ENCODE measurements at regions not wholly inside any gene's neighbourhood (a gene's known extent, or its start where the extent isn't known, plus 50 kb on each side); places are given as distances from the start of the nearest gene placed in this dataset.

DNA sequence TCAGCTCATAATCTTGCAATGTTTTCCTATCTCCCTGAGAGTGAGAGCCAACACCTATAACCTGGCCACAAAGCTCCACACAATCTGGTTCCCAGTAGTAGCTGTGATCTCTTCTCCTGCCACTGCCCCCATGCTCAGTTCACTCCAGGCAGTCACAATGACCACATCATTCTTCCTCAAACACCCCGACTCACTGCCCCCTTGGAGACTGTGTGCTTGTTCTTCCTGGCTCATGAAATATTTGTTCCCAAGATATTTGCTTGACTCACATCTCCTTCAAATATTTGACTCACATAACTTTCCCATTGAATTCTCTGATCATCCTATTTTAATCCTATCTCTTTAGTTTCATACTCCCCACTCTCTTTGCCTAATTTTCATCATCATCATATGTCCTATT lies 173.7 kb downstream of the AREG start:
- TF ChIP-seq EZH2 (IDR thresholded peaks at IDR 0.05; ENCODE audit: low read length): no peak
- TF ChIP-seq, protein P1, sequence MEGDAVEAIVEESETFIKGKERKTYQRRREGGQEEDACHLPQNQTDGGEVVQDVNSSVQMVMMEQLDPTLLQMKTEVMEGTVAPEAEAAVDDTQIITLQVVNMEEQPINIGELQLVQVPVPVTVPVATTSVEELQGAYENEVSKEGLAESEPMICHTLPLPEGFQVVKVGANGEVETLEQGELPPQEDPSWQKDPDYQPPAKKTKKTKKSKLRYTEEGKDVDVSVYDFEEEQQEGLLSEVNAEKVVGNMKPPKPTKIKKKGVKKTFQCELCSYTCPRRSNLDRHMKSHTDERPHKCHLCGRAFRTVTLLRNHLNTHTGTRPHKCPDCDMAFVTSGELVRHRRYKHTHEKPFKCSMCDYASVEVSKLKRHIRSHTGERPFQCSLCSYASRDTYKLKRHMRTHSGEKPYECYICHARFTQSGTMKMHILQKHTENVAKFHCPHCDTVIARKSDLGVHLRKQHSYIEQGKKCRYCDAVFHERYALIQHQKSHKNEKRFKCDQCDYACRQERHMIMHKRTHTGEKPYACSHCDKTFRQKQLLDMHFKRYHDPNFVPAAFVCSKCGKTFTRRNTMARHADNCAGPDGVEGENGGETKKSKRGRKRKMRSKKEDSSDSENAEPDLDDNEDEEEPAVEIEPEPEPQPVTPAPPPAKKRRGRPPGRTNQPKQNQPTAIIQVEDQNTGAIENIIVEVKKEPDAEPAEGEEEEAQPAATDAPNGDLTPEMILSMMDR (optimal IDR thresholded peaks at IDR 0.05 in 1 of 3, IDR thresholded peaks at IDR 0.05 in 1 of 3, conservative IDR thresholded peaks at IDR 0.05 in 1 of 3; ENCODE audit: extremely low read depth in 1 of 3, insufficient read depth in 2 of 3, low read length in 3 of 3): no peak
